Fibroblast of the conjunctiva (primary cell): ENCODE measurements at regions not wholly inside any gene's neighbourhood (a gene's known extent, or its start where the extent isn't known, plus 50 kb on each side); places are given as distances from the start of the nearest gene placed in this dataset.
"Not testable (repeated sequence)": the region's sequence is repeated elsewhere in the genome, so short reads cannot be mapped to it uniquely, and the experiment has no call there.

ENCODE experiments used
- DNase-seq: peaks from one replicate; pipeline ENCODE4 v3.0.0-alpha.2; 2010; ENCODE audit warnings: low read depth

DNA sequence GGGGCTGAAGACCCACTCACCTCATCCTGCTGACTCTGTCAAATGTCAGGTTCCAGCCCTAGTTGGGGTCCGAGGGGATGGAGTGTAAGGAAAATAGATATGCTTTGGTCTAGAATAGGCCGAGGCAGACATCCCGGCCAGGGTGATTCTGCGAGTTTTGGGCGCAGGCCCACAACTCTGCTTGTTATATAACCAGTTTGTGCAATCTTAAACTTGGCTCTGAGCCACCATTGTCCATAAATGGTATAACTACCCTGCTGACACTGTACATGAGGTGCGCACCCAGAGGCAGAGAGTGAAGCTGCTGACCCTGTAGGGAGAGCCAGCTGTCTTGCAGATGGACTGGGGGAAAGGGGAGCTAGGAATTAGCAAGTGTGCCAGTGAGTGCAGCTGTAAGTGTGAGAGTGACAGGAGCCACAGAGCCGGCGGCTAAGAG lies 1388.8 kb downstream of the AMY1C start:
- DNase-seq: no peak

DNA sequence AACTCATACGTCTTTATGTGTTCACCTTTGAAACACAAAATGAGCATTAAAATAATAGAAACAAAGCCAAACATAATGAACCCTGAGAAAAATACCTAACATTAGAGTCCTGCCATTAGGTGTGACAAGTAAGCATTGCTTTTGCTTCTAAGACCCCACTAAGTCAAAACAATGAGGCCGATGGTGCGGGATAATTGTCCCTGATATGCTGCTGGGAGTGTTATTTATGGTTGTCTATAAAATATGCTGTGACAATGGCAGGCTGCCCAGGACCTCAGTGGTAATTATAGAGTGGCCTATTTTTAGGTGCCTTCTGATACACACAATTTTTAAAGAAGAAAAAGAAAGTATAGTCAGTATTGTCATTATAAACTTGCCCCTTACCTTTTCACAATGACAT lies 1423.1 kb downstream of the AMY1C start:
- DNase-seq: no peak

DNA sequence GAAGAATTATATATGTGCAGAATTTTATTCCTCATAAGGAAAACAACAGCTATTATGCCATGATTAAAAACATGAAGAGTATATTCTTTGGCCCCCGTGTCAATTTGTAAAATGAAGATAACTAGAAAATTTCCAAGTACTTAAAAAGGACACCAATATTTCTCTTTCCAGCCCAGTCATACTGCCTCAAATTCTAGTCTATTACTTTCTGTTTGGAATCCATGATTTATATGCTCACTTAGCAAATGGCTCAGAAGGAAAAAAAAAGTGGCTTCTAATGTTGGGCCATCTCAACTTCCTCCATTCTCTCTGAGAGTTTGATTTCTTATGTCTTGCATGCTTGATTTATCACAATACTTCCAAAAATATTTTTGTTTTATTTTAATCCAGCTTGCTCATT lies 1431.1 kb downstream of the AMY1C start:
- no peak for DNase-seq

DNA sequence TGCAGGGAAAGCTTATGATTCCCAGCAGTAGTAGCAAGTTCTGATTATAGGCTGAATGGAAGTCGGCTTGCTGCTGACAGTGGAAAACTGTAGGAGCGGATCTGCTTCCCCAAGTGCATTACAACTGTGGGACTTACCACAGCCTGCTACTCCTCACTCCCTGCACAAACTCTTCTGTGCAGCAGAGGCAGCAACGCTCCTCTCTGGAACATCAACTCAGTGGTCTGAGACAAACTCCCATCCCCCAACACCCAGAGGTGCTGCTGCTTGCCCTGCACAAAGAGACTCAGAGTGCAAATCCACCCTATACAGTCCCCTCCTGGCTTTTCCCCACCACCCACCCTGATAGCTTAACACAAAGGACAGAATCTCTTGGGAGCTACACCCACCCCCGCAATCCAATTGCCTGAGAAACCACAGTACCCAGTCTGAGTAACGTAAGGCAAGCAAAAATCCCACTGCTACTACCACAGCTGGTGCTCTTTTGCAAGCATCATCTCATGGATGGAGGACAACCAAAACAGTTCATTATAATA lies 1455.2 kb downstream of the AMY1C start:
- no peak for DNase-seq

DNA sequence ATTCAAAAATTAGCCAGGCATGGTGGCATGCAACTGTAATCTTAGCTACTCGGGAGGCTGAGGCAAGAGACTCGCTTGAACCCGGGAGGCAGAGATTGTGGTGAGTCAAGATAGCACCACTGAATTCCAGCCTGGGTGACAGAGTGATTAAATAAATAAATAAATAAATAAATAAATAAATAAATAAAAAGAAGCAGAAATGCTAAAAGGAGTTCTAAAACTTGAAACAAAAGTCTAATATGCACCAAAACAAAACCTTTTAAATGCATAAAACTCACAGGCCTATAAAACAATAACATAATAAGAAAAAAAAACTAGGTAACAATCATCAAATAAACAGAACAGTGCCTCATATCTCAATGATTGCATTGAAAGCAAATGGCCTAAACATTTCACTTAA lies 1458.9 kb downstream of the AMY1C start:
- DNase-seq: no peak

DNA sequence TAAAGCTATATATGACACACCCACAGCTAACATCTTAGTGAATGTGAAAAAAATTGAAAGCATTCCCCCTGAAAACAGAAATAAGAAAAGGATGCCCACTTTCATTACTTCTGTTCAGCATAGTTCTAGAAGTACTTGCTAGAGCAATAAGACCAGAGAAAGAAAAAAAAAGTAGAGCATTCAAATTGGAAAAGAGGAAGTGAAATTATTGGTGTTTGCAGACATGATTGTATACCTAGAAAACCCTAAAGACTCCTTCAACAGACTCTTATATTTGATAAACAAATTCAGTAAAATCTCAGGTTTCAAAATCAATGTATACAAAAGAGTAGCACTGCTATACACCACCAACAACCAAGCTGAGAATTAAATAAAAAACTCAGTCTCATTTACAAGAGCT lies 1461.0 kb downstream of the AMY1C start:
- no peak for DNase-seq

DNA sequence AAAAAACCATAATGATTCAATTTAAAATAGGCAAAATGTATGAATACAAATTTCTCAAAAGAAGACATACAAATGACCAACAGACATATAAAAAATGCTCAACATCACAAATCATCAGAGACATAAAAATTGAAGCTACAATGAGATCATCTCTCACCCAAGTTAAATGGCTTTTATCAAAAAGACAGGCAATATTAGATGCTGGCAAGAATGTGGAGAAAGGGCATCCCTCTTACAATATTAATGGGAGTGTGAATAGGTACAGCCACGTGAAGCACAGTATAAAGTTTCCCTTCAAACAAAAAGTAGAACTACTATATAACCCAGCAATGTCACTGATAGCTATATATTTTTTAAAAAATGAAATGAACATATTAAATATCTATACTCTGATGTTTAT lies 1481.7 kb downstream of the AMY1C start:
- no peak for DNase-seq

DNA sequence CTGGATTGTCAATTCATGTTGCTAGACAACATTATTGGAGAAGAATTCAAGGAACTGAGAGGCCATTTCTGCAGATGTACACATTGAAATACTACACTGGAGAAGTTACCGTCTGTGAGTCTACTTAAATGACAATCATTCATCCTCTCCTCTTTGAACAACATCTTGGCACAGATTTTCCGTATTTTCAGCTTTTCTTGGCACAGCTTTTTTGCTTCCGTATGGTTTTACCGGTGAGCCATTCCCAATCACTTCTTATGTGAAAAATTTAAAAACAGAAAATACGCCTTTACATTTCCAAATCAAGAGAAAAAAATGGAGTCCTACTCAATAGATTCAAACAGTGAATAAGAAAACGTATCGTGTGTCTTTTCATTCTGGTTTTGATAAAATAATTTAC lies 1493.7 kb downstream of the AMY1C start:
- DNase-seq: no peak

DNA sequence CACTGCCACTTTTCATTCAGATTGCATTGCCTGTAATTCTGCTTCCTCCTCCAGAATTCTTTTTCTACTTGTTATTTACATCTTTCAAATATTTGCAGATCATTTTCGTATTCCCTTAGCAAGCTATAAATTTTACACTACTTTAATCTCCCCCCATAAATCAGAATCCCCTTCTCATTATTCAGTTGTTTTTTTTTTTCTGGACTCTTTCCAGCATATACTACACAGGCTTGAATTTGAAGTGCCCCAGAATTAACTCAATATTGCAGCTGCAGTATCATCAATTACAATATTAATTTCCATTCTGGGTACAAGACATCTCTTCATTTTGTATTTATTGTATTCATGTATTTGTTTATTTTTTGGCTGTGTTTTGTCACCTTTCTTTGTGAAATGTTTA lies 1494.3 kb downstream of the AMY1C start:
- DNase-seq: no peak

DNA sequence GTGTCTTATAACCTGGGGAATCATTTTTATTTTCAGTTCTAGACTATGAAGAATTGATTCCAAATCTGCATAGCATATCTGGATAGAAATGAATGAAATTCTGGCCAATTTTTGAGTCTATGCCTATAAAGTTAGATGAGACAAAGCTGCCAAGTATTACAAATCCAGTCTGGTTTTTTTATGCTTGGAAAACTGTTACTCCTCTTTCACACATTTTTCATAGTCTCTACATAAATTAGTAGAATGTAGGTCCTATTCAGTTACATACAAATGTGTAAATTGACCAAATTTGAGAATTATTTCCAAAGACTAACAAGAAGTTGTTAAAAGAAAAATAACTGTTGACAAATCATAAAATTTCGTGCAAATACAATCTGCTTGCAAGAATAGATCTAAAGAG lies 1505.2 kb downstream of the AMY1C start:
- DNase-seq: no peak

DNA sequence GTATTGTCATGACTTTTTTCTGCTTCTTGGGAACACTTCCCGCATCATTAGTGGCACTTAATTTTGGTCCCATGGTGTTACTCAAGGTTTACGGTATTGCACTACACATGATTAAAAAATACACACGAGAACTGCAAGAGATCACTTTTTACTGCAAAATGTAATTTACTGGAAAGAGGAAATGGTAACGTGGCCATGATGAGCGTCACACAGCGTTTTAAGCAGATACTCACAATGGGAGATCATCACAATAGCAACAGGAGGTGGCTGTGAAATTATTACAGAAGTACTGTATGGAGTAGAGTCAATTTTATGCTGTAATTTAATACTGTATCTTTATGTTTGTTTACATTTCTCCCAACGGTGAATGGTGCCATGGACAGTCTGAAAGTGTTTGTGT lies 1510.3 kb downstream of the AMY1C start:
- no peak for DNase-seq

DNA sequence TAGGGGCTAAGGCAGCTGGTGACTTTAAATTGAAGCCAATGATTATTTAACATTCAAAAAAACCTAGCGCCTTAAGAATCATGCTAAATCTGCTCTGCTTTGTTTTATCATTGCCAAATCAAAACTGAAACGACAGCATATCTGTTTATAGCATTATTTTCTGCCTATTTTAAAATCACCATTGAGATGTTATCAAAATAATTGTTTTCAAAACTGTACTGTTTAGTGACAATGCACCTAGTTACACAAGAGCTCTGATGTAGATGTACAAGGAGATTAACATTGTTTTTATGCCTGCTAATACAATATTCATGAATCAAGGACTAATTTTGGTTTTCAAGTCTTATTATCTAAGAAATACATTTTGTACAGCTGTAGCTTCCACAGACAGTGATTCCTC lies 1521.3 kb downstream of the AMY1C start:
- no peak for DNase-seq

DNA sequence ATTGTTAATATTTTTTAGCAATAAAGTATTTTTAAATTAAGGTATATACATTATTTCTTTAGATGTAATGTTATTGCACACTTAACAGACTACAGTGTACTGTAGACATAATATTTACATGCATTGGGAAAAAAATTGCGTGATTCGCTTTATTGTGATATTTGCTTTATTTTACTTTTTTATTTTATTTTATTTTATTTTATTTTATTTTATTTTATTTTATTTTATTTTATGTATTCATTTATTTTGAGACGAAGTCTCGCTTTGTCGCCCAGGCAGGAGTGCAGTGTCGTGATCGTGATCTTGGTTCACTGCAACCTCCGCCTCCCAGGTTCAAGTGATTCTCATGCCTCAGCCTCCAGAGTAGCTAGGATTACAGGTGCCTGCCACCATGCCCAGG lies 1522.7 kb downstream of the AMY1C start:
- not testable (repeated sequence) for DNase-seq

DNA sequence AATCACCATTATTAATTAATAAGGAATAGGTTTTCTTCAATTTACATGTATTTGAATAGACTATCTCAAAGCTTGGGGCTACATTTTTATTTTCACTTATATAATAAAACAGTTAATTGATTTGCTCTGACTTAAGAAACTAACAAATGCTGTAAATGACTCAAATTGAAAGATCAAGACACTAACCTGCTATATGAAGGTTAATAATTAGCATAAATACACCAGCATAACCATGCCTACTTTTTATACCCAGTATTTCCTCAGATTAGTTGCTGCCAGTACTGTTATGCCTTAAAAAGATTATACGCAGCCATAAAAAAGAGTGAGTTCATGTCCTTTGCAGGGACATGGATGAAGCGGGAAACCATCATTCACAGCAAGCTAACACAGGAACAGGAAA lies 1545.1 kb downstream of the AMY1C start:
- no peak for DNase-seq

DNA sequence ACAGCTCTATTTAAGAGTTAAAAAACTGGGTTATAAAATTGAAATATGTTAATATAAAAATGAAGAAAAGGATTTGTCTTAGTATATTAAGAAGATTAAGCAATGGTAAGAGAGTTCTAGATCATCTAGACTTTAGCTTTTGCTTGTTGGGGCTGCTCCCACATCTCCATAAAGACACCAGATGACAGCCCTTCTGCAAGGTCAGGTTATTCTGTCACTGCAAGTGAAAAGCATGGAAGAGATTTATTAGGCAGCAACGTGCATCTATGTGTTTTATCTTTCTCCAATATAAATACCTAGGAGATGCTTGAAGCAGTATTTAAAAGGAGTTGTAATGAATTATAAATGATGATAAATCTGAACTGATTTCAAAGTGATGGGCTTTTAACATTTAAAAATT lies 1560.4 kb downstream of the AMY1C start:
- no peak for DNase-seq

DNA sequence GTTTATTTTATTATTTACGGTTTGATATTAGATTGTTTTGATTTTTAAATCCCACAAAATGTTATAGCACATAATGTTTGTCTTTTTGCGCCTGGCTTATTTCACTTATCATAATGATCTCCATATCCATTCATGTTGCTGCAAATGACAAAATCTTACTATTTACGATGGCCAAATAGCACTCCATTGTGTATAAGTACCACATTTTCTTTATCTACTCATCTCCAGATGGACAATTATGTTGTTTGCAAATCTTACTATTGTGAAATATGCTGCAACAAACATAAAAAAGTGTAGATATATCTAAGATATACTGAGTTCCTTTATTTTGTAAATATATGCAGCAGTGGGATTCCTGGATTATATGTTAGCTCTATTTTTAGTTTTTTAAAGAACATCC lies 1568.3 kb downstream of the AMY1C start:
- no peak for DNase-seq

DNA sequence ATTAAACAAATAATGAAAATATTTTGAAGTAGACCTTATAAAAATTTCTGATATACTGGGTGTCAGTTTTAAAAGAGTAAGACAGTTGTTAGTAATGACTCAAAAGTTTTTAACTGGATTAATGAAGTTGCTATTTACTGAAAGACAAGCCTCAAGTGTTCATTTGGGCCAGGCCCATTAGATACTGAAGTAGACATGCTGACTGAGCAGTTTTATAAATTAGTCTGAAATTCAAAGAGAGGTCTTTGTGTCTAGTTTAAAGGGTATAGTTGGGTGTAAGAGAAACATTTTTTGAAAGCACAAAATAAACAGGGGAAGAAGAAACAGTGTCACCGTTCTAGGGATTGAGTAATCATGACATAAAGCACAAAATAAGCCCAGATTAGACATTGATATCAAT lies 1577.2 kb downstream of the AMY1C start:
- DNase-seq: no peak

DNA sequence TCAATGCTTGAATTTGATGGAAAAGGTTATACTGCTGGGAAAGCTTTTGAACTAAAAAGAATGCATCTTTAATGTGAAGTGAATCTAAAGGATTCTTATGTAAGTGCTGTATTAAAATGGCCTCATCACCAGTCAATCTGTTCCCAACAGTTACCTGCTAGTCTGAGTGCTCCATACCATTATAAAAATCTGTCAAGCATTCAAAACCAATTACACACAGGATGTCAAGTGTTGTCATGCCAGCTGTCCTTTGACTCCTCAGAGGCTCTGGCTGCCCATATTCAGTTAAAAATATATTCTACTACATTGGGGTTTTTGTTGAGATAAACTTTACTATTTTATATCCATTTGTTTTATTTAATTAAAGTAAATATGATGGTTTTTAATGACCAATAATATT lies 1587.7 kb downstream of the AMY1C start:
- no peak for DNase-seq

DNA sequence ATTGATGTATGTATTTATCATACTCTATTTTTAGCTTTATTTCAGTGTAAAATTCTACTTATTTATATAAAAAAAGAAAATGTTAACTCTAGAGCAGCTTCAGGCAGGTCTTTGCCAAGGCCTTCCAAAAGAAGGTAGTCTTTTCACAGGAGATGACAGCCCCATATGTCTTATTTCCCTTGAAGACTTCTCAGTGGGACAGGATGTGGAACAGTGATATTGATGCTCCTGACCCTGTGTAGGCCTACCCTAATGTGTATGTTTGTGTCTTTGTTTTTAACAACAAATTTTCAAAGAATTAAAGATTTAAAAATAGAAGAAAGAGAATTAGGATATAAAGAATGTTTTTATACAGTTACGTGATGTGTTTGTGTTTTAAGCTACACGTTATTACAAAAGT lies 1593.6 kb downstream of the AMY1C start:
- no peak for DNase-seq

DNA sequence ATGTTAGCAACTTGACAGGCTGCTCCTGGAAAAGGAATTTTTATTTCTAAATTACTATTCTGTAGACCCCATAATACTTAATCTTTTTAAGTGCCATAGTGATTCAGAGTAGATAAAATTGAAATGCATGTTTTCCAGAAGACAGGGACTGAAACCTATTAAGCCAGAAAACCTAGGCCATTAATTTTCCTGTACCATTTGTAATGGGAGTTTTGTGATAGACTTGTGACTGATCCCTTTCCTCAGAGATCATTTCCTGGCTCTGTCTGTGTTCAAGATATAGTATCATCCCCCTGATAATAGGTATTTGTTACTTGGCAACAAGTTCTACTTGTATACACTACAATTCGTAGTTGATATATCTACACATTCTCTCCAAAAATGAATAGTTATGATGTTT lies 1609.8 kb downstream of the AMY1C start:
- DNase-seq: no peak

DNA sequence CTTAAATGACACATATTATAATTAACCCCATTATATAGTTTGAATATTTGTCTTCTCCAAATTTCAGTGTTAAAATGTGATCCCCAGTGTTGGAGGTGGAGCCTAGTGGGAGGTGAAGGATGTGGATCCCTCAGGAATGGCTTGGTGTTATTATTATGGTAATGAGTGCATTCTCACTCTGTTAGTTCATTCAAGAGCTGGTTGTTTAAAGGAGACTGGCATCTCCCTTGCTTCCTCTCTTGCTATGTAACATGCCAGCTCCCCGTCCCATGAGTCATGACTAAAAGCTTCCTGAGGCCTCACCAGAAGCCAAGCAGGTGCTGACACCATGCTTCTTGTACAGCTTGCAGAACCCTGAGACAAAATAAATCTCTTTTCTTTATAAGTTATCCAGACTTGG lies 1612.7 kb downstream of the AMY1C start:
- no peak for DNase-seq

DNA sequence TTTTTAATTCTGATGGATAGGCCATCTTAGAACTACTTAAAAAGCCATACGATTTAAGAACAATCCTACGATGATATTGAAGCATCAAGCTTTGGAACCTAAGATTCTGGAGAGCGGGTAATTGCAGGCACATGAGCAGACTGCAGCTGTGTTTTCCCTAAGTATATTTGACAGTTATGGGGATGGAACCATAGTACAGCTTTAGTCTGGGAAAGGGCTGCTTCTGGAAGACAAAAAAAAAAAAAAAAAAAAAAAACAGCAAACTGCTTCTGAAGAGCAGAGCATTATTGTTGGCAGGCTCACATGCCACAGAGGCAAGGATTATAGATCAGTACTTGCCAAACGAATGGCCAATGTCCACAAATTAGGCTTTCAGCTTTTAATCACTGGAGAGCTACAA lies 1618.7 kb downstream of the AMY1C start:
- no peak for DNase-seq

DNA sequence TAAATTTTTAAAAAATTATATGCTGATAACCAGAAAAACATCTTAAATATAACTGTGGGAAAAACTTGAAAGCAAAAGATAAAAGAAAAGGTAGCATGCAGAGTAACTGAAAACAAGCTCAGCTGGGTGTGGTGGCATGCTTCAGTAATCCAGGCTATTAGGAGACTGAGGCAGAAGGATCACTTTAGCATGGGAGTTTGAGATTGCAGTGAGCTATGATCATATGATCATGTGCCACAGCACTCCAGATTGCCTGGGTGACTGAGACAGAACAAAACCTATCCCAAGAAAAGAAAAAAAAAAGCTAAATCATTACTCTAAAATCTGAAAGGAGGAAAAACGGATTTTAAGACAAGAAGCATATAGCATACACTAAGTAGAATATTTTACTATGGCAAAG lies 1624.0 kb downstream of the AMY1C start:
- DNase-seq: no peak

DNA sequence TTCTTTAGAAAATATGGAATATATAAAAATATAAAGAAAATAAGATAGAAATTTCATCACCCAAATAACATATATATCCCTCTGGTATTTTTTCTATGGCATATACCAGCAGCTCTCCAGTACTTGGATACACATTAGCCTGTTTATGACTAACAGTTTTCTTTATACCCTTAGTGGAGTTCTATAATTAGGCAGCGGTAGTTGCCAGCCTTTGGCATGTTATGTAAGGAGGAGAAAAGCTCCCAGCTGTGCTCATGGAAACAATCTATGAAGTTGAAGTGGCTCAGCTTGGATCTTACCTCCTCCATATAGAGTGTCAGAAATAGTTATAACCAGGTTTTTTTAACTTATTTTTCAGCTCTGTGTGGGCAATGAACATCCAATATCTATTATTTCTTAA lies 1636.8 kb downstream of the AMY1C start:
- no peak for DNase-seq

DNA sequence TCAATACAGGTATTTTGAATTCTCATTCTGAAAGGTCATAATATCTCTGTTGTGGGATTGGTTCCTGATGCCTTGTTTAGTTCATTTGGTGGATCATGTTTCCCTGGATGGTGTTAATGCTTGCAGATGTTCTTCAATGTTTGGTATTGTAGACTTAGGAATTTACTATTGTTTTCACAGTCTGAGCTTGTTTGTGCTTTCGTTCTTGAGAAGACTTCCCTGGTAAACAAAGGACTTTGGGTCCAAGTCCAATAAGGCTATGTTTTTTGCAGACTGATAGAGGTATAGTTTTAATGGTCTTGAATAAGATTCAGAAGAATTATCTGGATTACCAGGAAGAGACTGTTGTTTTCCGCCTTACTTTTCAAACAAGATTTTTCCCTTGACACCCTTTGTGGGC lies 1646.3 kb downstream of the AMY1C start:
- no peak for DNase-seq
